ENCODE measurements at regions not wholly inside any gene's neighbourhood (a gene's known extent, or its start where the extent isn't known, plus 50 kb on each side); places are given as distances from the start of the nearest gene placed in this dataset.
A peak's percentile ranks its signal among the peaks of the same experiment; 100 is the strongest.

DNA sequence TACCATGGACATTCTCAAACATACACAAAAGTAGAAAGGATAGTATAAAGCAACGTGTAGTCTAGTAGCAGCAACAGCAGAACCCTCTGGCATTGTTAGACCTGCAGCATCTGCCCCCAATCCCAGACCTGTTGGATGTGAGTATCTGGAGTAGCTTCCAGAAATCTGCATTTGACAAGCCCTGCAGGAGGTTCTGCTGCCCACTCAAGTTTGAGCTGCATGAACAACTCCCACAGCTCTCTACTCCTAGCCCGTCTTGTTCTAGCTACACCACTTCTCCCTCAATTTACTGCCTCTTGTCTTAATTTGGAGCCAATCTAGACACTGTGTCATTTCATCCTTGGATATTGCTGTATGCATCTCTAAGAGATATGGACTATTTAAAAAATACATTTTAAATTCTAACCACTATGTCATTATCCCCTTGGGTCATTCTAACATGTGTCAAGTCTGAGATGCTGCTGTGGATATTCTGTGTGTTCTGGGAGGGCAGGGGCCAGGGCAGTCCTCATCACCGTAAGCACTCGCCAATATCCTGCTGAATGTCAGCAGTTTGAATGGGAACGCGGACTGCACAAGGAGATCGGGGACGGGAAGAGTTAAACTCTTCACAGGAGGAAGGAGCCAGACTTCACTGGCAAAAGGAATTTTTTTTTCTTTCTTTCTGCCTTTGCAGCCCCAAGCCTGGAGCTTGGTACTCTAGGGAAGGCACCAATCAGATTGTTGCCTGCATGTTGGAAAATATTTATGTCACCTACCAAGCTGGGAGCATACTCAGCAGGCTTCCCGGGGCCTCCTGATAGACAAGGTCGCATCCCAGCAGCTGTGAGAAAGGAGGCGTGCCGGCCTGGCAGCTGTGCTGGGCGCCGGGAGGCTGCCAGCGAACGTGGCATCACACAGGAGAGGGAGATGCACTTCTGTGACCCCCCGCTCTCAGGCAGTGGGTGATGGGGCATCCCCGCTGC is 429.0 kb downstream of the MIAT start:
- WGBS, 10 experiments = 0 to 100% (median 39%) methylated on average over 1 to 6 of the region's 18 CpGs; no CpG with 5 or more reads in 1 of the 10 experiments
- peak in 5 of 8 experiments; percentile 42 to 70 (median 61) for ATAC-seq (replicated peaks in 6 of 8)
- Histone ChIP-seq H3K4me3 (no peak overlapping the region), H3K27ac (peak overlapping the region in 1 of 2 donors; percentile 11), H3K4me1 (replicated peaks in 1 of 2) (peaks cover 11 to 40% of the 10 kb centered on the region in 2 donors)
- in situ Hi-C loops (cut with MboI; ENCODE audit: low pct_unique_long_range_greater_than_20kb in 2 of 9, low sequenced_read_pairs in 9 of 9, unreplicated experiment in 9 of 9) = no loop called here

GRCh38 chr22:27087051-27087450 is 429.7 kb downstream of the MIAT start:
- ATAC-seq (replicated peaks in 6 of 8) = no peak
- 6 to 94% (median 40%) methylated on average over 1 to 4 of the region's 4 CpGs for WGBS, 10 experiments
- H3K27ac ChIP-seq = peak overlapping the region in 1 of 2 donors; percentile 11

GRCh38 chr22:27088026-27088425 is 430.6 kb downstream of the MIAT start:
- in situ Hi-C loops (cut with MboI; ENCODE audit: low pct_unique_long_range_greater_than_20kb in 2 of 9, low sequenced_read_pairs in 9 of 9, unreplicated experiment in 9 of 9) = no loop called here
- WGBS, 10 experiments = 0% methylated on average over 1 of the region's 1 CpG; no CpG with 5 or more reads in 8 of the 10 experiments
- Histone ChIP-seq H3K4me1 (replicated peaks in 1 of 2) (peaks cover 19 to 33% of the 10 kb centered on the region in 2 donors), H3K27ac (no peak overlapping the region), H3K4me3 (no peak overlapping the region)
- ATAC-seq (replicated peaks in 6 of 8) = no peak

More at GRCh38 chr22:27087051-27087450, 429.7 kb downstream of the MIAT start:
- peaks cover 17 to 42% of the 10 kb centered on the region in 2 donors for H3K4me1 ChIP-seq (replicated peaks in 1 of 2)
- in situ Hi-C loops (cut with MboI; ENCODE audit: low pct_unique_long_range_greater_than_20kb in 2 of 9, low sequenced_read_pairs in 9 of 9, unreplicated experiment in 9 of 9) = no loop called here
- H3K4me3 ChIP-seq = no peak overlapping the region

DNA sequence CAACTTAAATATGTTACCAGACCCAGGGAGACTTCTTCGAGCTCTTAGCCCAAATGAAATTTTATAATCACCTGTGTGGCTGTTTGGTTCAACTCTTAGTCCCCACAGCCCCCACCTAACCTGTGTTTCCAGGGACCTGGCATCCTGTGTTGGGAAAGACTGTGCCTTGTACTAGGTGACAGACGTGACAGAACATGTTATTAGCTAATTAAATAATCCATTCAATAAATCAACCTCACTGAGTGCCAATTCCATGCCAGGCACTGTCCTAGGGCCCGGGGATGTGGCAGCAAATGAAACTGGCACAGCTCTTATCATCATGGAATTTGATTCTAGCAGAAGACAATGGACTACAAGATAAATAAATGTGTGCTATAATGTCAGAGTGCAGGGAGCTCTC is 431.9 kb downstream of the MIAT start:
- Histone ChIP-seq H3K4me1 (replicated peaks in 1 of 2) (peaks cover 19 to 27% of the 10 kb centered on the region in 2 donors), H3K4me3 (no peak overlapping the region), H3K27ac (no peak overlapping the region)
- 0 to 100% (median 71%) methylated on average over 1 to 3 of the region's 3 CpGs; no CpG with 5 or more reads in 1 of the 10 experiments for WGBS, 10 experiments
- no peak for ATAC-seq (replicated peaks in 6 of 8)
- in situ Hi-C loops (cut with MboI; ENCODE audit: low pct_unique_long_range_greater_than_20kb in 2 of 9, low sequenced_read_pairs in 9 of 9, unreplicated experiment in 9 of 9) = no loop called here

DNA sequence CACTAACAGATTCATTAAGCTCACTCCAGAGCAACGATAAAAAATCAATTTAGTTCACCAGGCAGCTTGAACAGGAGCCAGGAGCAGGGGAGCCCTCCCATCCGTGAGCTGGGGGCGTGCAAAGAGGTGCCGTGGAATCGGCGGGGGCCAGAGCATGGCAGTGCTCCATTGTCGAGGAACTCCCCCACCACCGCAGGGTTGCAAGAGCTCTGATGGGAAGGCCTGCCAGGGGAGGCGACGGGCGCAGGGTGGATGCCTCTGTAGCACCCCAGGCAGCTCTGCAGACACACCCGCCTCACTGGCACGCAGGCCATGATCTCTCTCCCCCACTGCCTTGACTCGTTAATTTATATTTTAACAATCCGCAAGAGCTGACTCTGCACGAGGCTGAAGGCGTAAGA is 433.2 kb downstream of the MIAT start:
- Histone ChIP-seq H3K4me1 (replicated peaks in 1 of 2) (peaks cover 19 to 27% of the 10 kb centered on the region in 2 donors), H3K27ac (peak overlapping the region in 1 of 2 donors; percentile 17), H3K4me3 (no peak overlapping the region)
- in situ Hi-C loops (cut with MboI; ENCODE audit: low pct_unique_long_range_greater_than_20kb in 2 of 9, low sequenced_read_pairs in 9 of 9, unreplicated experiment in 9 of 9) = no loop called here
- ATAC-seq (replicated peaks in 6 of 8) = peak in 5 of 8 experiments; percentile 41 to 71 (median 47)
- WGBS, 10 experiments = 50 to 85% (median 70%) methylated on average over 2 to 8 of the region's 17 CpGs; no CpG with 5 or more reads in 5 of the 10 experiments

DNA sequence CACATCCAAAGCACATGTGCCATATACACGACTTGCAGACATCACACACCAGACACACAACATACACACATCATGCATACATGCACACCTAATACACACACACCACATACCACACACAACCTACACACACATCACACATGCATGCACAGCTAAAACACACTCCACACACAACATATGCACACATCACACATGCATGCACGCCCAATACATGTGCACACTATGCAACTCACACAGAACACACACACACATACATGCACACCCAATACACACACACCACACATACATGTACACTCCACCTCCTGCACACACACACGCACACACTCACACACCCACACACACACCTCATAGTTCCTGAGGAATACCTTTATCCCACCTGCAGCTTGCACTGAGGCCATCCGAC is 436.0 kb downstream of the MIAT start:
- in situ Hi-C loops (cut with MboI; ENCODE audit: low pct_unique_long_range_greater_than_20kb in 2 of 9, low sequenced_read_pairs in 9 of 9, unreplicated experiment in 9 of 9) = no loop called here
- H3K27ac ChIP-seq = no peak overlapping the region
- WGBS, 10 experiments = 70 to 95% (median 80%) methylated on average over 1 to 4 of the region's 4 CpGs; no CpG with 5 or more reads in 5 of the 10 experiments
- H3K4me3 ChIP-seq = no peak overlapping the region
- no peak for ATAC-seq (replicated peaks in 6 of 8)
- H3K4me1 ChIP-seq (replicated peaks in 1 of 2) = peaks cover 24 to 37% of the 10 kb centered on the region in 2 donors

DNA sequence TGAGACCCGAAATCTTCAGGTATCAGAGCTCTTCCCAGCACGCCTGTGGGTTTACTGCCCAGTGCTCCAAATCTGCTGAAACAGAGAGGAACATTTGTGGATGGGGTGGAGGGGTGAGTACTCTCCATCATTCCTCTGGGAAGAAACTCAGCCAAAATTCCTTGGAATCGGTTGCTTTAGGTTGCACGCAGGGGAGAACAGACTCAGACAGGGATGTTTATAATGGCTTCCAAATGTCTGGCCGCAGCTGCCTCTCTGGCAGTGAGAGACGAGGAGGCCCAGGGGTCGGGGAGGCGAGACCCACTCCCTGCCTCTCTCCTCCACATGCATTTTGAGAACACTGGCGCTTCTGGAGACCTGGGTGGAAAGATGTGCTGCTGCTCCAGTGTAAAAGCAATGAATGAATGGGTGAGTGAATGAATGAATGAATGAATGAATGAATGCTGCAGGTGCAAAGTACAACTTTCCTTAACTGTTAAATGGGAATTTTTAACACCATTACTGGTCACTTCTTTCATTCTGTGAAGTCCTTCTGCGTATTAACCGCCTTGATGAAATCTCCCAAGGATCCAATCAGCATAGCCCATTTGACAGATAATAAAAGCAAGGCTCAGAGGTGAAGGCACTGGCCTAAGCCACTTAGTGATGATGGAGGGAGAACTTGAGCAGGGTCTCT is 437.4 kb downstream of the MIAT start:
- 10 to 97% (median 75%) methylated on average over 2 to 8 of the region's 11 CpGs; no CpG with 5 or more reads in 2 of the 10 experiments for WGBS, 10 experiments

GRCh38 chr22:27097506-27097905 is 440.1 kb downstream of the MIAT start:
- H3K27ac ChIP-seq = peak overlapping the region; percentile 28 to 67
- peaks cover 38 to 47% of the 10 kb centered on the region in 2 donors for H3K4me1 ChIP-seq (replicated peaks in 1 of 2)
- WGBS, 10 experiments = 17 to 100% (median 67%) methylated on average over 1 to 3 of the region's 5 CpGs; no CpG with 5 or more reads in 3 of the 10 experiments
- in situ Hi-C loops (cut with MboI; ENCODE audit: low pct_unique_long_range_greater_than_20kb in 2 of 9, low sequenced_read_pairs in 9 of 9, unreplicated experiment in 9 of 9) = no loop called here
- ATAC-seq (replicated peaks in 6 of 8) = peak in 3 of 8 experiments; percentile 30 to 53 (median 53)
- no peak overlapping the region for H3K4me3 ChIP-seq

More for the DNA sequence above, 437.4 kb downstream of the MIAT start:
- in situ Hi-C loops (cut with MboI; ENCODE audit: low pct_unique_long_range_greater_than_20kb in 2 of 9, low sequenced_read_pairs in 9 of 9, unreplicated experiment in 9 of 9) = no loop called here
- no peak for ATAC-seq (replicated peaks in 6 of 8)
- Histone ChIP-seq H3K4me1 (replicated peaks in 1 of 2) (peaks cover 27 to 40% of the 10 kb centered on the region in 2 donors), H3K27ac (no peak overlapping the region), H3K4me3 (no peak overlapping the region)

GRCh38 chr22:27097933-27098332 is 440.5 kb downstream of the MIAT start:
- H3K4me1 ChIP-seq (replicated peaks in 1 of 2) = peaks cover 38 to 47% of the 10 kb centered on the region in 2 donors
- ATAC-seq (replicated peaks in 6 of 8) = no peak
- H3K4me3 ChIP-seq = no peak overlapping the region
- 0 to 67% (median 60%) methylated on average over 1 to 2 of the region's 2 CpGs; no CpG with 5 or more reads in 7 of the 10 experiments for WGBS, 10 experiments
- peak overlapping the region; percentile 28 to 67 for H3K27ac ChIP-seq
- in situ Hi-C loops (cut with MboI; ENCODE audit: low pct_unique_long_range_greater_than_20kb in 2 of 9, low sequenced_read_pairs in 9 of 9, unreplicated experiment in 9 of 9) = no loop called here

GRCh38 chr22:27099946-27100722 is 442.7 kb downstream of the MIAT start:
- peaks cover 38 to 50% of the 10 kb centered on the region in 2 donors for H3K4me1 ChIP-seq (replicated peaks in 1 of 2)
- WGBS, 10 experiments = 40 to 100% (median 60%) methylated on average over 1 to 11 of the region's 15 CpGs; no CpG with 5 or more reads in 3 of the 10 experiments
- in situ Hi-C loops (cut with MboI; ENCODE audit: low pct_unique_long_range_greater_than_20kb in 2 of 9, low sequenced_read_pairs in 9 of 9, unreplicated experiment in 9 of 9) = no loop called here
- H3K27ac ChIP-seq = peak overlapping the region; percentile 71 to 76
- no peak overlapping the region for H3K4me3 ChIP-seq
- ATAC-seq (replicated peaks in 6 of 8) = peak in 5 of 8 experiments; percentile 14 to 50 (median 43)

- peak; percentile 61 to 96 (median 93) for ATAC-seq (replicated peaks in 6 of 8)
- in situ Hi-C loops (cut with MboI; ENCODE audit: low pct_unique_long_range_greater_than_20kb in 2 of 9, low sequenced_read_pairs in 9 of 9, unreplicated experiment in 9 of 9) = no loop called here
- Histone ChIP-seq H3K4me3 (peak overlapping the region in 4 of 5 donors; percentile 1 to 14 (median 6)), H3K27ac (peak overlapping the region; percentile 71 to 76), H3K4me1 (replicated peaks in 1 of 2) (peaks cover 38 to 50% of the 10 kb centered on the region in 2 donors)
- WGBS, 10 experiments = 3 to 20% (median 7%) methylated on average over 1 to 11 of the region's 18 CpGs; no CpG with 5 or more reads in 7 of the 10 experiments
Observed at GRCh38 chr22:27100789-27101188, 443.4 kb downstream of the MIAT start.

DNA sequence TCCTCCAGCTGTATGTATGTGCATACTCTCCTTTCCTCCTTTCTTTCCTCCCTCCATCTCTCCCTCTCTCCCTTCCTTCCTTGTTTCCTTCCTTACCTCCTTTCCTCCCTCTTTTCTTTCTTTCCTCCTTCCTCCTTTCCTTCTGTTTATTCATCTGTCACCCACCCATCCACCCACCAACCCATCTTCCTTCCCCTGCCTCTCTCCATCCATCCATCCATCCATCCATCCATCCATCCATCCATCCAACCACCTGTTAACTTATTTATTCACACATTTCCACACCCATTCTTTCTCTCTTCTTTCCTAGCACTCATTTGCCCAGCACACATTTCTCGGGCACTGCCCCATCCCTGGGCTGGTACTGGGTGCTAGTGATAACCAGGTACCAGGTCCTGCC is 443.9 kb downstream of the MIAT start:
- in situ Hi-C loops (cut with MboI; ENCODE audit: low pct_unique_long_range_greater_than_20kb in 2 of 9, low sequenced_read_pairs in 9 of 9, unreplicated experiment in 9 of 9) = no loop called here
- Histone ChIP-seq H3K27ac (peak overlapping the region; percentile 71 to 76), H3K4me3 (peak overlapping the region in 4 of 5 donors; percentile 1 to 14 (median 6)), H3K4me1 (replicated peaks in 1 of 2) (peaks cover 38 to 49% of the 10 kb centered on the region in 2 donors)
- WGBS, 10 experiments = 30 to 100% (median 62%) methylated on average over 1 of the region's 1 CpG; no CpG with 5 or more reads in 4 of the 10 experiments
- ATAC-seq (replicated peaks in 6 of 8) = no peak

Measured in motor neuron (in vitro differentiated cells).